Gastrocnemius medialis (tissue), 4 donors: ENCODE measurements at regions not wholly inside any gene's neighbourhood (a gene's known extent, or its start where the extent isn't known, plus 50 kb on each side); places are given as distances from the start of the nearest gene placed in this dataset.

ENCODE experiments used
- ATAC-seq, 2 donors: fragments of 150-250 bp; one replicate each; pipeline ENCODE4 v1.9.1; 2016
- DNase-seq, 2 donors: peaks; one replicate each; pipeline ENCODE4 v3.0.0-alpha.2; 2019
- H3K27ac ChIP-seq, 4 donors: fragments of 200-600 bp; sonication (generic); 1 replicate in 1 of 4; 2 replicates in 3 of 4; pipeline ENCODE4 v1.5.1; 2016 to 2018; ENCODE audit warnings: mild to moderate bottlenecking in 2 of 4, moderate library complexity in 1 of 4
- H3K27me3 ChIP-seq, 3 donors: fragments of 200-600 bp; sonication (generic) in 2 of 3; 1 replicate in 1 of 3; 2 replicates in 2 of 3; pipeline versions ENCODE4 v1.5.1 to v1.6.0; 2016 to 2019; ENCODE audit warnings: mild to moderate bottlenecking in 1 of 3, moderate library complexity in 1 of 3
- H3K36me3 ChIP-seq, 2 donors: fragments of 200-600 bp; sonication (generic) in 1 of 2; one replicate each; pipeline ENCODE4 v1.5.1; 2017 to 2018
- H3K4me1 ChIP-seq, 2 donors: fragments of 200-600 bp; sonication (generic) in 1 of 2; one replicate each; pipeline ENCODE4 v1.5.1; 2016 to 2017; ENCODE audit warnings: mild to moderate bottlenecking in 2 of 2
- H3K4me3 ChIP-seq, 4 donors: fragments of 200-600 bp; sonication (generic) in 3 of 4; 1 replicate in 1 of 4; 2 replicates in 3 of 4; pipeline ENCODE4 v1.5.1; 2016 to 2019; ENCODE audit warnings: mild to moderate bottlenecking in 2 of 4
- H3K9me3 ChIP-seq, 3 donors: fragments of 200-600 bp; sonication (generic) in 2 of 3; 1 replicate in 1 of 3; 2 replicates in 2 of 3; pipeline ENCODE4 v1.5.1; 2016 to 2019
- POLR2A ChIP-seq, 2 donors: fragments of 450-650 bp; IDR thresholded peaks; one replicate each; pipeline ENCODE4 v1.6.1; 2017; ENCODE audit warnings: antibody characterized with exemption in 2 of 2, mild to moderate bottlenecking in 2 of 2, moderate library complexity in 2 of 2
- in situ Hi-C, 4 donors: fragments of 200-750 bp; cut with MboI; loops; one replicate each; pipeline versions ENCODE4 v1.15.0 to v1.8.0; 2017; ENCODE audit warnings: low sequenced_read_pairs in 4 of 4
- intact Hi-C: fragments of 100-400 bp; cut with DNase I; formaldehyde crosslinking; loops from one replicate; pipeline ENCODE4 v1.15.1; 2023; ENCODE audit warnings: low total_unique reads
- TF ChIP-seq, protein P1 (sequence below), 5 experiments: fragments of 450-650 bp in 3 of 5; fragments of 200-600 bp in 2 of 5; sonication (generic) in 2 of 5; IDR thresholded peaks in 4 of 5; conservative IDR thresholded peaks in 1 of 5; 1 replicate in 4 of 5; 2 replicates in 1 of 5; pipeline ENCODE4 v1.5.1; 2016 to 2019; ENCODE audit warnings: antibody characterized with exemption in 5 of 5, mild to moderate bottlenecking in 3 of 5, moderate library complexity in 3 of 5

DNA sequence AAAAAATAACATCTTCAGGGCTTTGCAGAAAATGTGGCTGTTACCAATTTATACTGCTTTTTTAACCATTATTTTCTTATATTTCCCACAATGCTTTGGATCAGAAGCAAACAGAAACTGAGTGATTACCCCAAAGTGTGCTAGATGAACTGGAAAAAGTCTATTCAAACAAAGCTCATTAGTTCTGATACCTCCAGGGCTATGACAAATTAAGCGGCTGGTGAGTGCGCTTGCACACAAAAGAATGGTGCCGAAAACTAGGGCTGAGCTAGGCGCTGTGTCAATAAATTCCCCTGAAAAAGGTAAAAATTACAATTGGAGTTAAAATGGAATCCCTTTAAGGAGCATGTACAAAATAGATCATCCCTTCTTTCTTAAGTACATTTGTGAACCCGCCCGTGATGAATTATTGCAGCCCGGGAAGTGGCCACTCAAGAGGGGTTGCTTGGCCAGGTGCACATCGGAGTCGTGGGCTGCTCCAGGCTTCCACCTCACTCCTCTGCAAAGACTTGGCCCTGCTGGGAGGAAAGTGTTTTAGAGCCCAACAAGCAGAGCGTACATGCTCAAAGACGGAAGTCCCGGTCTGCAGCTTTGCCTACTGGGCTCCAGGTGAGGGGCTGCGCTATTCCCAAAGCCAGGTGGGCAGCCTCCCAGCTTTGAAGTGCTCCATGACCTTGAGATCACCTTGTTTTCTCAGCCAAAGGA, 164.0 kb upstream of the ZNF507 start:
- in situ Hi-C loops, result no loop called here
- ATAC-seq, result no peak
- Histone ChIP-seq H3K9me3 (no peaks in the 10 kb centered on the region), H3K27me3 (no peaks in the 10 kb centered on the region), H3K36me3 (no peaks in the 10 kb centered on the region), H3K27ac (no peak overlapping the region), H3K4me3 (no peak overlapping the region), H3K4me1 (no peaks in the 10 kb centered on the region)
- no peak for TF ChIP-seq POLR2A (IDR thresholded peaks at IDR 0.05)
- TF ChIP-seq, protein P1, sequence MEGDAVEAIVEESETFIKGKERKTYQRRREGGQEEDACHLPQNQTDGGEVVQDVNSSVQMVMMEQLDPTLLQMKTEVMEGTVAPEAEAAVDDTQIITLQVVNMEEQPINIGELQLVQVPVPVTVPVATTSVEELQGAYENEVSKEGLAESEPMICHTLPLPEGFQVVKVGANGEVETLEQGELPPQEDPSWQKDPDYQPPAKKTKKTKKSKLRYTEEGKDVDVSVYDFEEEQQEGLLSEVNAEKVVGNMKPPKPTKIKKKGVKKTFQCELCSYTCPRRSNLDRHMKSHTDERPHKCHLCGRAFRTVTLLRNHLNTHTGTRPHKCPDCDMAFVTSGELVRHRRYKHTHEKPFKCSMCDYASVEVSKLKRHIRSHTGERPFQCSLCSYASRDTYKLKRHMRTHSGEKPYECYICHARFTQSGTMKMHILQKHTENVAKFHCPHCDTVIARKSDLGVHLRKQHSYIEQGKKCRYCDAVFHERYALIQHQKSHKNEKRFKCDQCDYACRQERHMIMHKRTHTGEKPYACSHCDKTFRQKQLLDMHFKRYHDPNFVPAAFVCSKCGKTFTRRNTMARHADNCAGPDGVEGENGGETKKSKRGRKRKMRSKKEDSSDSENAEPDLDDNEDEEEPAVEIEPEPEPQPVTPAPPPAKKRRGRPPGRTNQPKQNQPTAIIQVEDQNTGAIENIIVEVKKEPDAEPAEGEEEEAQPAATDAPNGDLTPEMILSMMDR (IDR thresholded peaks at IDR 0.05 in 4 of 5, conservative IDR thresholded peaks at IDR 0.05 in 1 of 5), result no peak
- intact Hi-C loops, result no loop called here
- DNase-seq, result no peak

DNA sequence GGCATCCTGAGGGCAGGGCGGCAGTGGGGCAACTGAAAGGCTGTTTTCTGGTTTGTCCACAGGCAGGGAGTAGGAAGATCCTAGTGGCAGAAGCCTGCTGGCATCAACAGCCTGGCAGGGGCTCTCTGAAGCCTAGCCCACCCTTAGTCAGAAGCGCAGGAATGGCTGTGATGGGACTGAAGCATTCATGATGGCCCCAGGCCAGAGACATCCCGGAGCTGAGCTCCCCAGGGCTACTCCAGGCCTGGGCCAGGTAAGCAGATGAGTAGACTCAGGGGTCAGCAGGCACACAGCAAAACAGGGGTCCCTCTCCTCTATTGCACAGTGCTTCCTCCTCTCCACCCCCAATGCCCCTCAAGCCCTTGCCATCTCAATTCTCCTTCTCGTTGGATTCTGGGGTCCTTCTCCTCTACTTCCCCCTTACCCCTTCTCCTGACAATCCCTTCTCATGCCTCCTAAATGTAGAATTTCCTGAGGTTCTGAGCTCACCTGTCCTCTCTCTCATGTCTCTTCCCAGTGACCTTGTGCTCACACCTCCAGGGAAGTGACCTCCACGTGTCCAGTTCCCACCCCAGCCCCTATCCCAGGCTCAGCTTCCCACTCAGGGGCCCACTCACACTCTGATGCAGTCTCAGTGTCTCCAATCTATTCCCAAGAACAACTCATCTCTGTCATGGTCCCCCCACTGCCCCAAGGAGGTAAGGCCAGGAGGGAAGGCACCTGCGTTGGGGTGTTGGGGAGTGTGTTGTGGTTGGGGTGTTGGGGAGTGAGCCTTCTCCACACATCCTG, 158.7 kb upstream of the ZNF507 start:
- intact Hi-C loops, result no loop called here
- Histone ChIP-seq H3K36me3 (no peaks in the 10 kb centered on the region), H3K9me3 (no peaks in the 10 kb centered on the region), H3K27me3 (no peaks in the 10 kb centered on the region), H3K4me1 (no peaks in the 10 kb centered on the region), H3K27ac (no peak overlapping the region), H3K4me3 (no peak overlapping the region)
- ATAC-seq (no peak), DNase-seq (no peak)
- no peak for TF ChIP-seq POLR2A (IDR thresholded peaks at IDR 0.05)
- TF ChIP-seq, protein P1 (IDR thresholded peaks at IDR 0.05 in 4 of 5, conservative IDR thresholded peaks at IDR 0.05 in 1 of 5), result no peak
- in situ Hi-C loops, result no loop called here

DNA sequence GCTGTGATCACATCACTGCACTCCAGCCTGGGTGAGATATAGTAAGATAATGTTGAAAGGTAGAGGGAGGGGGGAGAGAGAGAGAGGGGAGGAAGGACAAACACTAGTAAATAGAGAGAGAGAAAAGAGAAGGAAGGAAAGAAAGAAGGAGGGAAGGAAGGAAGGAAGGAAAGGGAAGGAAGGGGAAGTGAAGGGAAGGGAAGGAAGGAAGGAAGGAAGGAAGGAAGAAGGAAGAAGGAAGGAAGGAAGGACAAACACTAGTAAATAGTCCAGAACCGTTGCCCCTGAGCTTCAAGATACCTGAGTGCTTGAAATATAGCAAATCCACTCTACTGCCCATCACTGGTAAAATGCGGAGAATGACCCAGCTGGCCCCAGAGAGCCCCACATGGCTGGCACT, 156.5 kb upstream of the ZNF507 start:
- H3K36me3 ChIP-seq, result no peaks in the 10 kb centered on the region
- H3K4me3 ChIP-seq, result no peak overlapping the region
- DNase-seq, result no peak
- H3K27me3 ChIP-seq, result no peaks in the 10 kb centered on the region
- ATAC-seq, result no peak
- no peaks in the 10 kb centered on the region for H3K9me3 ChIP-seq
- H3K4me1 ChIP-seq, result no peaks in the 10 kb centered on the region
- in situ Hi-C loops (no loop called here), intact Hi-C loops (no loop called here)
- TF ChIP-seq, protein P1 (IDR thresholded peaks at IDR 0.05 in 4 of 5, conservative IDR thresholded peaks at IDR 0.05 in 1 of 5), result no peak
- TF ChIP-seq POLR2A (IDR thresholded peaks at IDR 0.05), result no peak
- H3K27ac ChIP-seq, result no peak overlapping the region

DNA sequence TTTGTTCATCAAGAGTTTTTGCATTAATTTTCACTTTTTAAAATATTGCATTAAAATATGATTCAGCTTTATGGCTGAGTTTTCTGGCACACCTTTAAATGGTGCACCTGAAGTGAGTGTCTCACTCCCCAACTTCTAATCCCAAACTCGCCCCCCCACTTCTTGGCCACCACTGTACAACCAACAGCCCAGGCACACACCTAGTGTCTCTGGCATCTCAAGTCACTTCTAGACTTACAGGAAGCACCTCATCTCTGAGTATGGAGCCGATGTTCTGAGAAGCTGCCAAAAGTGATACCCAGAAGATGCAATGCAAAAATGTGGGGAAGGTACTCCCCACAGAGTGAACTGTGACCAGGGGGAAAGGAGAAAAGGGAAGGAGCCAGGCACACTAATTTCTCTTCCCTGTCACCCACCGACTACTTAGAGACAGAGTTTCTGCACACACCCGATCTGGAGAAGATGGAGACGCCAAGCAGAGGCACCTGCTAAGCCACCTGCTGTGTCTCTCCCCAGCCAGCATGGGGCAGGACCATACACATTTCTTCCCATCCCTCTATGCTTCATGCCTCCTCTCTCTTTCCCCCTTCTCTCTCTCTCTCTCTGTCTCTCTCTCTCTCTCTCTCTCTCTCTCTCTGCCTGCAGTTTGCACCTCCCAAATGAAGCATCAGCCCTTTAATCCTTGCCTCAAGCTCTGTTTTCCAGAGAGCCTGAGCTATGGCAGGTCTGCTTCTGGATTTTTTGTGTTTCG, 155.3 kb upstream of the ZNF507 start:
- no peak for TF ChIP-seq POLR2A (IDR thresholded peaks at IDR 0.05)
- TF ChIP-seq, protein P1 (IDR thresholded peaks at IDR 0.05 in 4 of 5, conservative IDR thresholded peaks at IDR 0.05 in 1 of 5), result no peak

More for the DNA sequence above, 155.3 kb upstream of the ZNF507 start:
- DNase-seq (no peak), ATAC-seq (no peak)
- Histone ChIP-seq H3K27me3 (no peaks in the 10 kb centered on the region), H3K9me3 (no peaks in the 10 kb centered on the region), H3K4me1 (no peaks in the 10 kb centered on the region), H3K4me3 (no peak overlapping the region), H3K27ac (no peak overlapping the region), H3K36me3 (no peaks in the 10 kb centered on the region)
- intact Hi-C loops, result no loop called here
- in situ Hi-C loops, result no loop called here
